Liver (tissue), 8 donors: ENCODE measurements at regions not wholly inside any gene's neighbourhood (a gene's known extent, or its start where the extent isn't known, plus 50 kb on each side); places are given as distances from the start of the nearest gene placed in this dataset.
"Not testable (repeated sequence)": the region's sequence is repeated elsewhere in the genome, so short reads cannot be mapped to it uniquely, and the experiment has no call there.

Experiments
- DNase-seq: peaks from one replicate; pipeline ENCODE4 v3.0.0-alpha.2; 2017; ENCODE audit warnings: low spot score
- H3K27ac ChIP-seq, 2 donors: one replicate each; pipeline ENCODE4 v1.7.0; 2013; ENCODE audit warnings: inconsistent platforms in 2 of 2, low read length in 2 of 2, control low read depth in 1 of 2, low read depth in 1 of 2, mild to moderate bottlenecking in 1 of 2
- H3K27me3 ChIP-seq, 4 donors: one replicate each; pipeline versions ENCODE4 v1.6.1 to v1.7.0; 2013; ENCODE audit warnings: low read length in 3 of 4, inconsistent platforms in 1 of 4, mild to moderate bottlenecking in 1 of 4, moderate library complexity in 1 of 4; ENCODE audit not compliant: control insufficient read depth in 4 of 4, insufficient read depth in 4 of 4
- H3K36me3 ChIP-seq, 4 donors: one replicate each; pipeline versions ENCODE4 v1.6.1 to v1.7.0; 2013; ENCODE audit warnings: low read length in 3 of 4, mild to moderate bottlenecking in 3 of 4, low read depth in 1 of 4, moderate library complexity in 1 of 4; ENCODE audit not compliant: control insufficient read depth in 4 of 4, insufficient read depth in 3 of 4
- H3K4me1 ChIP-seq, 4 donors: one replicate each; pipeline versions ENCODE4 v1.6.1 to v1.7.0; 2013; ENCODE audit warnings: low read length in 3 of 4, mild to moderate bottlenecking in 3 of 4, moderate library complexity in 1 of 4; ENCODE audit not compliant: control insufficient read depth in 4 of 4, insufficient read depth in 4 of 4
- H3K4me3 ChIP-seq, 3 donors: one replicate each; pipeline versions ENCODE4 v1.6.1 to v1.7.0; 2013; ENCODE audit warnings: low read length in 3 of 3, control low read depth in 1 of 3, low read depth in 1 of 3, mild to moderate bottlenecking in 1 of 3
- H3K9ac ChIP-seq, 2 donors: one replicate each; pipeline ENCODE4 v1.7.0; 2013; ENCODE audit warnings: low read length in 2 of 2, mild to moderate bottlenecking in 2 of 2, moderate library complexity in 2 of 2, control low read depth in 1 of 2, low read depth in 1 of 2
- H3K9me3 ChIP-seq, 4 donors: one replicate each; pipeline versions ENCODE4 v1.6.1 to v1.7.0; 2013; ENCODE audit warnings: low read length in 3 of 4; ENCODE audit not compliant: control insufficient read depth in 4 of 4
- CTCF ChIP-seq: fragments of 150-350 bp; IDR thresholded peaks from 2 replicates; pipeline ENCODE4 v1.5.1; 2017; ENCODE audit warnings: improper control_type of control experiment, low read depth, low read length; ENCODE audit not compliant: missing input control
- EGR1 ChIP-seq, 2 donors: IDR thresholded peaks; 2 replicates each; pipeline ENCODE4 v1.6.1; 2016 to 2018; ENCODE audit warnings: antibody characterized with exemption in 2 of 2, low read depth in 2 of 2
- FOXA2 ChIP-seq: IDR thresholded peaks from 2 replicates; pipeline ENCODE4 v1.6.1; 2016; ENCODE audit warnings: antibody characterized with exemption
- GABPA ChIP-seq, 2 donors: IDR thresholded peaks in 1 of 2; conservative IDR thresholded peaks in 1 of 2; 2 replicates each; pipeline ENCODE4 v1.6.1; 2016; ENCODE audit warnings: antibody characterized with exemption in 2 of 2, mild to moderate bottlenecking in 1 of 2, moderate library complexity in 1 of 2
- HNF4A ChIP-seq, 2 donors: conservative IDR thresholded peaks; 2 replicates each; pipeline ENCODE4 v1.6.1; 2016; ENCODE audit warnings: antibody characterized with exemption in 2 of 2, mild to moderate bottlenecking in 2 of 2
- HNF4G ChIP-seq: IDR thresholded peaks from 2 replicates; pipeline ENCODE4 v1.6.1; 2016; ENCODE audit warnings: antibody characterized with exemption
- JUND ChIP-seq, 2 donors: IDR thresholded peaks; 2 replicates each; pipeline ENCODE4 v1.6.1; 2016; ENCODE audit warnings: antibody characterized with exemption in 2 of 2
- RAD21 ChIP-seq, 2 donors: IDR thresholded peaks; 2 replicates each; pipeline ENCODE4 v1.6.1; 2016; ENCODE audit warnings: antibody characterized with exemption in 2 of 2, mild to moderate bottlenecking in 2 of 2
- REST ChIP-seq: IDR thresholded peaks from 2 replicates; pipeline ENCODE4 v1.6.1; 2016; ENCODE audit warnings: antibody characterized with exemption, mild to moderate bottlenecking
- RXRA ChIP-seq, 2 donors: IDR thresholded peaks; 2 replicates each; pipeline ENCODE4 v1.6.1; 2017 to 2018; ENCODE audit warnings: antibody characterized with exemption in 2 of 2, mild to moderate bottlenecking in 1 of 2
- SP1 ChIP-seq: IDR thresholded peaks from 2 replicates; pipeline ENCODE4 v1.6.1; 2018; ENCODE audit warnings: antibody characterized with exemption, mild to moderate bottlenecking
- TAF1 ChIP-seq: conservative IDR thresholded peaks from 2 replicates; pipeline ENCODE4 v1.6.1; 2016; ENCODE audit warnings: antibody characterized with exemption, mild to moderate bottlenecking
- YY1 ChIP-seq: IDR thresholded peaks from 2 replicates; pipeline ENCODE4 v1.6.1; 2016; ENCODE audit warnings: antibody characterized with exemption, mild to moderate bottlenecking
- WGBS: extraction: QIAGEN DNeasy Blood & Tissue Kit; methylation state at CpG from one replicate; pipeline ENCODE4 v1.1.7; 2013; 5-methylcytosine and 5-hydroxymethylcytosine counted together
- TF ChIP-seq, protein P1 (sequence below): IDR thresholded peaks from 2 replicates; pipeline ENCODE4 v1.6.1; 2016; ENCODE audit warnings: antibody characterized with exemption
- donor health status: healthy.
- donor health status: healthy.
- donor health status: healthy.
- donor health status: healthy.
- donor health status: healthy.

GRCh38 chr16:5753381-5753780 is 655.8 kb upstream of the EEF2KMT start:
- no peaks in the 10 kb centered on the region for H3K9me3 ChIP-seq
- WGBS = 52% methylated on average over 7 of the region's 7 CpGs
- peaks cover 0 to 2% (median 0%) of the 10 kb centered on the region in 4 donors for H3K27me3 ChIP-seq
- no peaks in the 10 kb centered on the region for H3K36me3 ChIP-seq
- H3K27ac ChIP-seq = no peak overlapping the region
- no peaks in the 10 kb centered on the region for H3K4me1 ChIP-seq
- H3K9ac ChIP-seq = no peak overlapping the region
- H3K4me3 ChIP-seq = no peak overlapping the region
- TF ChIP-seq CTCF (no peak), FOXA2 (no peak), EGR1 (IDR thresholded peaks at IDR 0.05; ENCODE audit: low read depth in 2 of 2) (no peak), RXRA (IDR thresholded peaks at IDR 0.05) (no peak), JUND (IDR thresholded peaks at IDR 0.05) (no peak), GABPA (IDR thresholded peaks at IDR 0.05 in 1 of 2, conservative IDR thresholded peaks at IDR 0.05 in 1 of 2) (no peak)
- DNase-seq = no peak

GRCh38 chr16:5751216-5751615 is 653.6 kb upstream of the EEF2KMT start:
- Histone ChIP-seq H3K9ac (no peak overlapping the region), H3K9me3 (no peaks in the 10 kb centered on the region), H3K27ac (no peak overlapping the region), H3K4me3 (no peak overlapping the region), H3K4me1 (no peaks in the 10 kb centered on the region), H3K36me3 (no peaks in the 10 kb centered on the region), H3K27me3 (peaks cover 0 to 1% (median 0%) of the 10 kb centered on the region in 4 donors)
- DNase-seq = no peak
- no peak for TF ChIP-seq SP1
- no peak for TF ChIP-seq YY1
- no peak for TF ChIP-seq EGR1 (IDR thresholded peaks at IDR 0.05; ENCODE audit: low read depth in 2 of 2)
- TF ChIP-seq HNF4A (conservative IDR thresholded peaks at IDR 0.05) = no peak
- no peak for TF ChIP-seq HNF4G
- no peak for TF ChIP-seq TAF1
- TF ChIP-seq, protein P1, sequence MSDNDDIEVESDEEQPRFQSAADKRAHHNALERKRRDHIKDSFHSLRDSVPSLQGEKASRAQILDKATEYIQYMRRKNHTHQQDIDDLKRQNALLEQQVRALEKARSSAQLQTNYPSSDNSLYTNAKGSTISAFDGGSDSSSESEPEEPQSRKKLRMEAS = no peak
- no peak for TF ChIP-seq JUND (IDR thresholded peaks at IDR 0.05)
- TF ChIP-seq FOXA2 = no peak
- no peak for TF ChIP-seq CTCF
- no peak for TF ChIP-seq RAD21 (IDR thresholded peaks at IDR 0.05)
- TF ChIP-seq RXRA (IDR thresholded peaks at IDR 0.05) = no peak
- TF ChIP-seq GABPA (IDR thresholded peaks at IDR 0.05 in 1 of 2, conservative IDR thresholded peaks at IDR 0.05 in 1 of 2) = no peak
- TF ChIP-seq REST = no peak
- WGBS = 77% methylated on average over 4 of the region's 4 CpGs

DNA sequence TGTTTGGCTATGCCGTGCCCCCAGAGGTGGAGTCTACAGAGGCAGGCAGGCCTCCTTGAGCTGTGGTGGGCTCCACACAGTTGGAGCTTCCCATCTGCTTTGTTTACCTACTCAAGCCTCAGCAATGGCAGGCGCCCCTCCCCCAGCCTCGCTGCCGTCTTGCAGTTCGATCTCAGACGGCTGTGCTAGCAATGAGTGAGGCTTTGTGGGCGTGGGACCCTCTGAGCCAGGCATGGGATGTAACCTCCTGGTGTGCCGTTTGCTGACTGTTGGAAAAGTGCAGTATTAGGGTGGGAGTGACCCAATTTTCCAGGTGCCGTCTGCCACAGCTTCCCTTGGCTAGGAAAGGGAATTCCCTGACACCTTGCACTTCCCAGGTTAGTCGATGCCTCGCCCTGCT is 652.8 kb upstream of the EEF2KMT start:
- not testable (repeated sequence) for DNase-seq, H3K9me3 ChIP-seq, H3K4me3 ChIP-seq, H3K4me1 ChIP-seq, H3K9ac ChIP-seq, H3K27ac ChIP-seq, H3K36me3 ChIP-seq, H3K27me3 ChIP-seq
- WGBS = 37% methylated on average over 11 of the region's 11 CpGs
